IMR-90 (cell line): ENCODE measurements at regions not wholly inside any gene's neighbourhood (a gene's known extent, or its start where the extent isn't known, plus 50 kb on each side); places are given as distances from the start of the nearest gene placed in this dataset.

Source experiments
- ATAC-seq: fragments of 200-7000 bp; cut with Tn5 transposase; 2 replicates; pipeline ENCODE4 v1.9.1; 2020; ENCODE audit warnings: low read depth, mild to moderate bottlenecking, moderate library complexity
- BruUV-seq: library from RNA; stranded (reverse); fragments of 400-500 nt; replicated peaks from 2 replicates; lab custom pipeline; 2021; lab: Mats Ljungman, UMichigan
- CTCF ChIA-PET: fragments of 300-600 bp; formaldehyde crosslinking; extraction: SDS; loops from one replicate; lab custom pipeline; 2021; ENCODE audit warnings: antibody characterized with exemption; lab: Yijun Ruan, JAX
- POLR2A ChIA-PET: fragments of 300-600 bp; sonication (Branson Sonifier 250); formaldehyde crosslinking; loops from one replicate; lab custom pipeline; 2022; ENCODE audit warnings: antibody characterized with exemption; ENCODE audit not compliant: unreplicated experiment; lab: Charles Lee
- DNase-seq: peaks from one replicate; pipeline ENCODE4 v3.0.0; 2013
- H2AFZ ChIP-seq: replicated peaks from 2 replicates; pipeline ENCODE3; 2013; ENCODE audit warnings: low read length, mild to moderate bottlenecking; ENCODE audit not compliant: poor library complexity
- H2AK5ac ChIP-seq: 2 replicates; pipeline ENCODE4 v1.6.1; 2013; ENCODE audit warnings: low read depth, low read length, inconsistent platforms
- H2AK9ac ChIP-seq: replicated peaks from 2 replicates; pipeline ENCODE3; 2013; ENCODE audit warnings: mild to moderate bottlenecking, low read depth, low read length, moderate library complexity; ENCODE audit not compliant: poor library complexity
- H2BK120ac ChIP-seq: 2 replicates; pipeline ENCODE4 v1.6.1; 2013; ENCODE audit warnings: low read depth, low read length, inconsistent platforms
- H2BK15ac ChIP-seq: 3 replicates; pipeline ENCODE4 v1.6.1; 2013; ENCODE audit warnings: low read depth, low read length, inconsistent platforms
- H2BK20ac ChIP-seq: 2 replicates; pipeline ENCODE4 v1.6.1; 2013; ENCODE audit warnings: low read depth, mild to moderate bottlenecking, inconsistent platforms, low read length, moderate library complexity
- H2BK5ac ChIP-seq: 2 replicates; pipeline ENCODE4 v1.6.1; 2013; ENCODE audit warnings: mild to moderate bottlenecking, low read depth, low read length, inconsistent platforms; ENCODE audit not compliant: poor library complexity, severe bottlenecking
- H3K14ac ChIP-seq: replicated peaks from 2 replicates; pipeline ENCODE4 v1.6.1; 2013; ENCODE audit warnings: low read depth, low read length, inconsistent platforms
- H3K18ac ChIP-seq: 2 replicates; pipeline ENCODE4 v1.6.1; 2013; ENCODE audit warnings: low read depth, low read length, control low read depth
- H3K23ac ChIP-seq: 2 replicates; pipeline ENCODE4 v1.6.1; 2013; ENCODE audit warnings: low read depth, low read length, inconsistent platforms
- H3K27ac ChIP-seq: 2 replicates; pipeline ENCODE4 v1.5.1; 2013; ENCODE audit warnings: mild to moderate bottlenecking, control low read depth, low read length; ENCODE audit not compliant: insufficient read depth
- H3K27me3 ChIP-seq: 2 replicates; pipeline ENCODE4 v1.6.1; 2013; ENCODE audit warnings: low read length; ENCODE audit not compliant: control insufficient read depth, insufficient read depth
- H3K36me3 ChIP-seq: 2 replicates; pipeline ENCODE4 v1.6.1; 2013; ENCODE audit warnings: low read length, mixed read lengths; ENCODE audit not compliant: control insufficient read depth, insufficient read depth
- H3K4ac ChIP-seq: 2 replicates; pipeline ENCODE4 v1.6.1; 2013; ENCODE audit warnings: low read depth, low read length, inconsistent platforms
- H3K4me1 ChIP-seq: 2 replicates; pipeline ENCODE4 v1.6.1; 2013; ENCODE audit warnings: low read length, mixed read lengths; ENCODE audit not compliant: control insufficient read depth, insufficient read depth
- H3K4me2 ChIP-seq: 2 replicates; pipeline ENCODE4 v1.6.1; 2013; ENCODE audit warnings: low read depth, mild to moderate bottlenecking, control low read depth, low read length, moderate library complexity
- H3K4me3 ChIP-seq: 2 replicates; pipeline ENCODE4 v1.5.1; 2013; ENCODE audit warnings: low read depth, mild to moderate bottlenecking, control low read depth, low read length, moderate library complexity; ENCODE audit not compliant: insufficient read depth
- H3K56ac ChIP-seq: 2 replicates; pipeline ENCODE4 v1.6.1; 2013; ENCODE audit warnings: low read length, inconsistent platforms; ENCODE audit not compliant: insufficient read depth; ENCODE audit errors: extremely low read depth
- H3K79me1 ChIP-seq, 2 experiments: 2 replicates each; pipeline ENCODE4 v1.6.1; 2013; ENCODE audit warnings: low read length in 2 of 2, inconsistent platforms in 1 of 2, low read depth in 1 of 2
- H3K9ac ChIP-seq: 2 replicates; pipeline ENCODE4 v1.6.1; 2013; ENCODE audit warnings: low read depth, low read length, control low read depth
- H3K9me1 ChIP-seq: 2 replicates; pipeline ENCODE4 v1.6.1; 2013; ENCODE audit warnings: low read length, inconsistent platforms; ENCODE audit not compliant: insufficient read depth
- H3K9me3 ChIP-seq: 2 replicates; pipeline ENCODE4 v1.6.1; 2013; ENCODE audit warnings: low read length; ENCODE audit not compliant: control insufficient read depth, insufficient read depth
- H4K20me1 ChIP-seq: 2 replicates; pipeline ENCODE4 v1.6.1; 2013; ENCODE audit warnings: low read length, inconsistent platforms; ENCODE audit not compliant: insufficient read depth
- H4K5ac ChIP-seq: 2 replicates; pipeline ENCODE4 v1.6.1; 2013; ENCODE audit warnings: mild to moderate bottlenecking, low read depth, low read length, control low read depth
- H4K8ac ChIP-seq, 2 experiments: 2 replicates each; pipeline ENCODE4 v1.6.1; 2013; ENCODE audit warnings: low read depth in 2 of 2, low read length in 2 of 2, control low read depth in 1 of 2, inconsistent platforms in 1 of 2
- H4K91ac ChIP-seq: 2 replicates; pipeline ENCODE4 v1.6.1; 2013; ENCODE audit warnings: low read depth, low read length, inconsistent platforms; ENCODE audit not compliant: insufficient read depth
- FOS ChIP-seq: fragments of 150-350 bp; IDR thresholded peaks from 2 replicates; pipeline ENCODE4 v1.6.1; 2016; ENCODE audit warnings: low read depth, low read length
- MAFK ChIP-seq: IDR thresholded peaks from 2 replicates; pipeline ENCODE4 v1.6.1; 2012; ENCODE audit warnings: low read depth, low read length, improper control_type of control experiment
- MAZ ChIP-seq: IDR thresholded peaks from 2 replicates; pipeline ENCODE4 v1.6.1; 2012; ENCODE audit warnings: low read depth, mild to moderate bottlenecking, low read length, improper control_type of control experiment, moderate library complexity, borderline replicate concordance
- MXI1 ChIP-seq: IDR thresholded peaks from 2 replicates; pipeline ENCODE4 v1.6.1; 2012; ENCODE audit warnings: low read depth, mild to moderate bottlenecking, low read length, moderate library complexity, borderline replicate concordance
- NFE2L2 ChIP-seq: fragments of 150-350 bp; IDR thresholded peaks from 2 replicates; pipeline ENCODE4 v1.6.1; 2016; ENCODE audit warnings: low read depth, mild to moderate bottlenecking, low read length
- RCOR1 ChIP-seq: IDR thresholded peaks from 2 replicates; pipeline ENCODE4 v1.6.1; 2012; ENCODE audit warnings: mild to moderate bottlenecking, low read length, improper control_type of control experiment; ENCODE audit not compliant: insufficient replicate concordance
- WGBS, 2 experiments: methylation state at CpG; one replicate each; pipeline versions ENCODE4 v1.1.5 to v1.1.7; 2013; ENCODE audit warnings: missing lambda C conversion rate in 2 of 2; ENCODE audit not compliant: insufficient read length in 1 of 2; ENCODE audit errors: extremely low coverage in 2 of 2; 5-methylcytosine and 5-hydroxymethylcytosine counted together
- dilution Hi-C: fragments of 300-500 bp; cut with HindIII; formaldehyde crosslinking; loops from one replicate; pipeline ENCODE4 v1.14.3; 2018; ENCODE audit warnings: low sequenced_read_pairs; ENCODE audit not compliant: unreplicated experiment
- in situ Hi-C: fragments of 300-500 bp; cut with MboI; formaldehyde crosslinking; loops from 3 replicates; pipeline ENCODE4 v1.14.3; 2019; ENCODE audit warnings: low sequenced_read_pairs, inconsistent platforms, mixed read lengths
- intact Hi-C: fragments of 100-400 bp; cut with micrococcal nuclease; formaldehyde crosslinking; loops from 2 replicates; pipeline ENCODE4 v1.10.0; 2022
- TF ChIP-seq, protein P1 (sequence below): conservative IDR thresholded peaks from 2 replicates; pipeline ENCODE4 v1.5.1; 2012; ENCODE audit warnings: mild to moderate bottlenecking, low read depth, low read length, improper control_type of control experiment
- TF ChIP-seq, protein P2 (sequence below): fragments of 150-350 bp; IDR thresholded peaks from 2 replicates; pipeline ENCODE4 v1.6.1; 2017; ENCODE audit warnings: mild to moderate bottlenecking, antibody characterized with exemption, low read length, low read depth

DNA sequence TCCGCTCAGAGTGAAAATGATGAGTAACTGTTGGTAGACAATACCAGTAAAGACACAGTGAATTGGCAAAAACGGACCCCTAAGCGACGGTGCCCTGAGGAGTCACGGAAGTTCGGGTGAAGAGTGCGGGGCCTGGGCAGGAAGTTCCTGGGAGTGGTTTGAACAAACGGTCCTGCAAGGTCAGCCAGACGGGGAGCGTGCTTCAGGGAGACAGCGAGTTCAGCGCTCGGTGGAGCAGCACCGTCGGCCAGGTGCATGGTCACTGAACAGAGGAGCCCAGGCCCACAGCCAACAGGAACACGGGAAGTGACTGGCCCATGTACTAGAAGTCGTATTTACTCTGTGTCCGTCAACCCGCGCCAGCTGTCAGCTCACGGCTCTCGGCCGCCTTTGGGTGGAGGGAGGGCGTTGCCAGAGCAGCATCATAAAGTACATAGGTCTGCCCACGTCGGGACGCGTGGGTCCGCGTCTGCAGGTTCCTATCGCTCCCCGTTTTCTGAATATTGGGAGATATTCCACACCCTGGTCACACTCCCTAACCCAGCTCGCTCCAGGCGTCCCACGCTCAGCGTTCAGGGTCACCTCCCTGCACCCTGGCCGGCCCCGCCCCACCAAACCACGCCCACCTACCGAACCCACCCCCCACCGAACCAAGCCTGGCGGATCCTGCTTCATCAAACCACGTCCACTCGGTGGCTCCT, 75.6 kb upstream of the UXS1 start:
- dilution Hi-C loops, result no loop called here
- no peaks in the 10 kb centered on the region for H3K79me1 ChIP-seq
- no peak for DNase-seq
- peaks cover 9% of the 10 kb centered on the region; the same call in 1 of the 2 replicates for H3K27me3 ChIP-seq
- H2AK5ac ChIP-seq, result no peak overlapping the region
- H2BK15ac ChIP-seq, result no peak overlapping the region
- H3K9ac ChIP-seq, result no peak overlapping the region
- BruUV-seq, result no TSS peak
- no peak for ATAC-seq
- WGBS, 2 experiments, result 24% methylated on average over 14 of the region's 44 CpGs; no CpG with 5 or more reads in 1 of the 2 experiments
- TF ChIP-seq NFE2L2, result no peak
- TF ChIP-seq, protein P1, sequence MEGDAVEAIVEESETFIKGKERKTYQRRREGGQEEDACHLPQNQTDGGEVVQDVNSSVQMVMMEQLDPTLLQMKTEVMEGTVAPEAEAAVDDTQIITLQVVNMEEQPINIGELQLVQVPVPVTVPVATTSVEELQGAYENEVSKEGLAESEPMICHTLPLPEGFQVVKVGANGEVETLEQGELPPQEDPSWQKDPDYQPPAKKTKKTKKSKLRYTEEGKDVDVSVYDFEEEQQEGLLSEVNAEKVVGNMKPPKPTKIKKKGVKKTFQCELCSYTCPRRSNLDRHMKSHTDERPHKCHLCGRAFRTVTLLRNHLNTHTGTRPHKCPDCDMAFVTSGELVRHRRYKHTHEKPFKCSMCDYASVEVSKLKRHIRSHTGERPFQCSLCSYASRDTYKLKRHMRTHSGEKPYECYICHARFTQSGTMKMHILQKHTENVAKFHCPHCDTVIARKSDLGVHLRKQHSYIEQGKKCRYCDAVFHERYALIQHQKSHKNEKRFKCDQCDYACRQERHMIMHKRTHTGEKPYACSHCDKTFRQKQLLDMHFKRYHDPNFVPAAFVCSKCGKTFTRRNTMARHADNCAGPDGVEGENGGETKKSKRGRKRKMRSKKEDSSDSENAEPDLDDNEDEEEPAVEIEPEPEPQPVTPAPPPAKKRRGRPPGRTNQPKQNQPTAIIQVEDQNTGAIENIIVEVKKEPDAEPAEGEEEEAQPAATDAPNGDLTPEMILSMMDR, result no peak
- TF ChIP-seq, protein P2, sequence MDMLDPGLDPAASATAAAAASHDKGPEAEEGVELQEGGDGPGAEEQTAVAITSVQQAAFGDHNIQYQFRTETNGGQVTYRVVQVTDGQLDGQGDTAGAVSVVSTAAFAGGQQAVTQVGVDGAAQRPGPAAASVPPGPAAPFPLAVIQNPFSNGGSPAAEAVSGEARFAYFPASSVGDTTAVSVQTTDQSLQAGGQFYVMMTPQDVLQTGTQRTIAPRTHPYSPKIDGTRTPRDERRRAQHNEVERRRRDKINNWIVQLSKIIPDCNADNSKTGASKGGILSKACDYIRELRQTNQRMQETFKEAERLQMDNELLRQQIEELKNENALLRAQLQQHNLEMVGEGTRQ, result no peak
- TF ChIP-seq MXI1, result no peak
- no peak for TF ChIP-seq MAZ
- no peak for TF ChIP-seq MAFK
- TF ChIP-seq FOS, result no peak
- TF ChIP-seq RCOR1, result no peak
- no peak overlapping the region for H3K18ac ChIP-seq
- H2BK20ac ChIP-seq, result no peak overlapping the region
- no peaks in the 10 kb centered on the region for H3K4me1 ChIP-seq
- H3K36me3 ChIP-seq, result no peaks in the 10 kb centered on the region
- no peak overlapping the region for H3K27ac ChIP-seq
- ChIA-PET CTCF (no interaction called here), POLR2A (no interaction called here)
- H3K9me3 ChIP-seq, result no peaks in the 10 kb centered on the region
- H2AFZ ChIP-seq, result peak overlapping the region; percentile 80
- no peak overlapping the region for H4K8ac ChIP-seq
- H3K4me3 ChIP-seq, result no peak overlapping the region
- H2BK5ac ChIP-seq, result no peak overlapping the region
- intact Hi-C loops, result no loop called here
- no peak overlapping the region for H3K4ac ChIP-seq
- peak overlapping the region; percentile 28 for H2AK9ac ChIP-seq
- no peaks in the 10 kb centered on the region for H3K9me1 ChIP-seq
- H4K20me1 ChIP-seq, result no peaks in the 10 kb centered on the region
- no peak overlapping the region for H4K91ac ChIP-seq
- in situ Hi-C loops, result no loop called here
- H3K23ac ChIP-seq, result no peak overlapping the region
- no peak overlapping the region for H2BK120ac ChIP-seq
- H3K14ac ChIP-seq, result no peak overlapping the region
- H4K5ac ChIP-seq, result no peak overlapping the region
- H3K56ac ChIP-seq, result no peak overlapping the region
- H3K4me2 ChIP-seq, result peak overlapping the region; percentile 20; the same call in 1 of the 2 replicates
